ENCODE measurements at regions not wholly inside any gene's neighbourhood (a gene's known extent, or its start where the extent isn't known, plus 50 kb on each side); places are given as distances from the start of the nearest gene placed in this dataset.

GRCh38 chr20:11329271-11329670 is 588.4 kb upstream of the BTBD3 start:
- no peak for DNase-seq

GRCh38 chr20:11331096-11331495 is 586.6 kb upstream of the BTBD3 start:
- DNase-seq, result no peak

- no peak for DNase-seq
These were observed 585.3 kb upstream of the BTBD3 start for GRCh38 chr20:11332381-11332780.

- no peak for DNase-seq
These were observed 584.1 kb upstream of the BTBD3 start for GRCh38 chr20:11333634-11334033.

- DNase-seq, result no peak
These were observed 580.1 kb upstream of the BTBD3 start for GRCh38 chr20:11337361-11338130.

- no peak for DNase-seq
These were observed 579.0 kb upstream of the BTBD3 start for GRCh38 chr20:11338496-11339306.

GRCh38 chr20:11344939-11345338 is 572.8 kb upstream of the BTBD3 start:
- no peak for DNase-seq

GRCh38 chr20:11347738-11348137 is 570.0 kb upstream of the BTBD3 start:
- no peak for DNase-seq

GRCh38 chr20:11350126-11351005 is 567.3 kb upstream of the BTBD3 start:
- DNase-seq, result no peak

- no peak for DNase-seq
These were observed 565.7 kb upstream of the BTBD3 start for GRCh38 chr20:11352041-11352440.

- DNase-seq, result no peak
These were observed 562.8 kb upstream of the BTBD3 start for GRCh38 chr20:11354846-11355245.

GRCh38 chr20:11355345-11355744 is 562.3 kb upstream of the BTBD3 start:
- no peak for DNase-seq

GRCh38 chr20:11356061-11356460 is 561.6 kb upstream of the BTBD3 start:
- no peak for DNase-seq

- no peak for DNase-seq
These were observed 555.2 kb upstream of the BTBD3 start for GRCh38 chr20:11362450-11362849.

GRCh38 chr20:11364736-11365135 is 553.0 kb upstream of the BTBD3 start:
- no peak for DNase-seq

- no peak for DNase-seq
These were observed 551.0 kb upstream of the BTBD3 start for GRCh38 chr20:11366660-11367059.

- no peak for DNase-seq
These were observed 549.2 kb upstream of the BTBD3 start for GRCh38 chr20:11368499-11368898.

- no peak for DNase-seq
These were observed 548.6 kb upstream of the BTBD3 start for GRCh38 chr20:11368965-11369711.

GRCh38 chr20:11371831-11372230 is 545.9 kb upstream of the BTBD3 start:
- DNase-seq, result no peak

- no peak for DNase-seq
These were observed 544.6 kb upstream of the BTBD3 start for GRCh38 chr20:11372876-11373790.

- no peak for DNase-seq
These were observed 542.4 kb upstream of the BTBD3 start for GRCh38 chr20:11375335-11375734.
